ENCODE measurements at regions not wholly inside any gene's neighbourhood (a gene's known extent, or its start where the extent isn't known, plus 50 kb on each side); places are given as distances from the start of the nearest gene placed in this dataset.
"Not testable (repeated sequence)": the region's sequence is repeated elsewhere in the genome, so short reads cannot be mapped to it uniquely, and the experiment has no call there.

DNA sequence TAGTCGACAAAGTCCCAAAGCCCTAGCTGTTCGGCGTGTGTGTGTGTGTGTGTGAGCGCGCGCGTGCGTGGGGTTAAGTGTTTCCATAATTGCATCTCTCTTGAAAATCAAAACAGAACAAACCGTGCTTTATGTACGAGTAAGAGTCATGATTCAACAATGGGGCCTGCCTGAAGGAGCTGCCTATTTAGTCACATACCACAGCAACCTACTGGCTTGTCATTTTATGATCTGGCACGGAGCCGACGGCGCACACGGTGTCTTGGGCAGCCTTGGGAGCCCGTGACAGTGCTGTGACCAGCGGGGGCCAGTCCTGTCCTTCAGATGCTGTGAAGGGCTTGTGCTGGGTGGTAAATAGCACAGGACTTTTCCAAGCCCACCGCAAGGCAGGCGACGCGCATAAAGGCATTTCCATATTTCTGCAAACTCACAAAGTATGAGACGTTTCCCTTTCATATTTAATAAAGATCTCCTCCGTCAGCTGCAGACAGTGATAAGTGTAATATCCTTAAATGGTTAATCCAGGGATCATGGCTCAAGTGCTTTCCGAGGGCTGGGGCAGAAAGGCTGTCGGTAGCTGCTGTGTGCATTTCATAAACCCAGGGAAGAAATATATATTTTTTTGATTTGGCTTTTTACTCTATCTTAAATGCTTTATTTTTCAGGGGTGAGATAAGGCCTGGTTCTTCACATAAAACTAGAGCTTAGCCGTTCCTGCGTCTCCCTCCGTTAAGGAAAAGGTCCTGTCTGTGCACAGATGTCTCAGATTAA is 270.2 kb upstream of the IRX1 start:
- POLR2A ChIA-PET: no interaction called here
- DNase-seq: no peak
- 90% methylated on average over 18 of the region's 28 CpGs for WGBS (ENCODE audit: insufficient coverage)

DNA sequence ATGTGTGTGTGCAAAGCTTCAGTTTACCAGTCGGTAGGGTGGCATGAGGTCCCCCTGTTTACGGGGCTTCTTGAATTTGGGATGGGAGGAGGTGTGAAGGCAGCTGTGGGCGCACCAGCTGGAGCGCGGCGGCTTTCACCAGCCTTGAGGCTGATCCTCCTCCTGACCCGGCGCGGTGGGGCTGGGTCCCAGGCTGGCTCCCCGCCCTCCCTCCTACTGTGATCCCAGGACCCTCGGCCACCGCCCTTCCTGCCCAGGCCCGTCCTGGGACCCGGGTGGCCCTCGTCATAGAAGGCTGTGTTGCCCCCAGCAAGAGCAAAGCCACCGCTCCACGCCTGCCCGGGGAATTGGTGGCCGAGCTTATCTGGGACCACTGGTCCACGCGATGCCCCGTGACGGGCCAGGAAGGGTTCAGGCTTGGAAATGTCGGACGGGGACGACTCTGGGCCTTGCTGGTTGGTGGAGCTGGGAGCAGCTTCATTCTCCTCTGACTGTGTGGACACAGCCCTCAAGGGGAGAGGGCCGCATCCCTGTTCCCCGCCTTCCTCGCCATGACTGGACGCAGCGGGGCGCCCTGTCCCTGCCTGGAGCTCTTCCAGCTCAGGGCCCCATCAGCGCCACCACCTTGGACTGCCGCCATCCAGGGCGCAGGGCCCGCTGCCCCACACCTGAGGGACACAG is 271.1 kb upstream of the IRX1 start:
- ATAC-seq (ENCODE audit: low read depth) (no peak), DNase-seq (no peak)
- Histone ChIP-seq H3K9ac (ENCODE audit: low read length) (no peak overlapping the region), H3K36me3 (replicated peaks in 1 of 2; ENCODE audit: control extremely low read depth in 1 of 2, control insufficient read depth in 1 of 2, extremely low read depth in 1 of 2, insufficient read depth in 2 of 2, low read length in 1 of 2) (no peaks in the 10 kb centered on the region), H3K4me3 (ENCODE audit: control extremely low read depth in 1 of 5, extremely low read depth in 1 of 5, insufficient read depth in 1 of 5, low read depth in 2 of 5, low read length in 4 of 5) (no peak overlapping the region), H3K79me2 (ENCODE audit: control insufficient read depth, insufficient read depth, low read length) (no peaks in the 10 kb centered on the region), H3K27ac (ENCODE audit: low read length in 2 of 2) (no peak overlapping the region), H2AFZ (ENCODE audit: insufficient read depth, low read depth, low read length, poor library complexity, severe bottlenecking) (no peak overlapping the region), H3K4me1 (ENCODE audit: control insufficient read depth in 2 of 2, insufficient read depth in 2 of 2, low read length in 2 of 2) (no peaks in the 10 kb centered on the region), H3K9me3 (ENCODE audit: control extremely low read depth in 1 of 3, control insufficient read depth in 2 of 3, insufficient read depth in 1 of 3, low read length in 2 of 3) (peaks cover 0 to 42% (median 0%) of the 10 kb centered on the region in 3 donors), H3K4me2 (replicated peaks; ENCODE audit: low read depth, low read length, poor library complexity, severe bottlenecking) (no peak overlapping the region), H4K20me1 (ENCODE audit: control insufficient read depth, insufficient read depth, low read length, poor library complexity, severe bottlenecking) (no peaks in the 10 kb centered on the region), H3K27me3 (replicated peaks in 1 of 4; ENCODE audit: control extremely low read depth in 1 of 4, control insufficient read depth in 3 of 4, insufficient read depth in 4 of 4, low read length in 3 of 4) (no peaks in the 10 kb centered on the region)
- no peak overlapping the region for H3K4me3 Mint-ChIP-seq
- ChIA-PET POLR2A (no interaction called here), CTCF (no interaction called here)
- H3K4me1 Mint-ChIP-seq: no peaks in the 10 kb centered on the region
- TF ChIP-seq EZH2 (IDR thresholded peaks at IDR 0.05; ENCODE audit: borderline replicate concordance, insufficient read depth, low read depth, low read length, poor library complexity, severe bottlenecking): no peak
- TF ChIP-seq, protein P1, sequence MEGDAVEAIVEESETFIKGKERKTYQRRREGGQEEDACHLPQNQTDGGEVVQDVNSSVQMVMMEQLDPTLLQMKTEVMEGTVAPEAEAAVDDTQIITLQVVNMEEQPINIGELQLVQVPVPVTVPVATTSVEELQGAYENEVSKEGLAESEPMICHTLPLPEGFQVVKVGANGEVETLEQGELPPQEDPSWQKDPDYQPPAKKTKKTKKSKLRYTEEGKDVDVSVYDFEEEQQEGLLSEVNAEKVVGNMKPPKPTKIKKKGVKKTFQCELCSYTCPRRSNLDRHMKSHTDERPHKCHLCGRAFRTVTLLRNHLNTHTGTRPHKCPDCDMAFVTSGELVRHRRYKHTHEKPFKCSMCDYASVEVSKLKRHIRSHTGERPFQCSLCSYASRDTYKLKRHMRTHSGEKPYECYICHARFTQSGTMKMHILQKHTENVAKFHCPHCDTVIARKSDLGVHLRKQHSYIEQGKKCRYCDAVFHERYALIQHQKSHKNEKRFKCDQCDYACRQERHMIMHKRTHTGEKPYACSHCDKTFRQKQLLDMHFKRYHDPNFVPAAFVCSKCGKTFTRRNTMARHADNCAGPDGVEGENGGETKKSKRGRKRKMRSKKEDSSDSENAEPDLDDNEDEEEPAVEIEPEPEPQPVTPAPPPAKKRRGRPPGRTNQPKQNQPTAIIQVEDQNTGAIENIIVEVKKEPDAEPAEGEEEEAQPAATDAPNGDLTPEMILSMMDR (IDR thresholded peaks at IDR 0.05): no peak
- H3K9me3 Mint-ChIP-seq (ENCODE audit: insufficient read depth): peaks cover 2% of the 10 kb centered on the region
- H3K27me3 Mint-ChIP-seq: no peaks in the 10 kb centered on the region
- intact Hi-C loops (cut with micrococcal nuclease): no loop called here
- no peak overlapping the region for H3K27ac Mint-ChIP-seq
- 93% methylated on average over 32 of the region's 36 CpGs for WGBS (ENCODE audit: insufficient coverage)

More for the DNA sequence above, 270.2 kb upstream of the IRX1 start:
- no peak overlapping the region for H3K9ac ChIP-seq (ENCODE audit: low read length)
- H3K27ac Mint-ChIP-seq: no peak overlapping the region
- no peaks in the 10 kb centered on the region for H3K4me1 ChIP-seq (ENCODE audit: control insufficient read depth in 2 of 2, insufficient read depth in 2 of 2, low read length in 2 of 2)
- H3K9me3 ChIP-seq (ENCODE audit: control extremely low read depth in 1 of 3, control insufficient read depth in 2 of 3, insufficient read depth in 1 of 3, low read length in 2 of 3): peaks cover 0 to 46% (median 0%) of the 10 kb centered on the region in 3 donors
- H4K20me1 ChIP-seq (ENCODE audit: control insufficient read depth, insufficient read depth, low read length, poor library complexity, severe bottlenecking): no peaks in the 10 kb centered on the region
- H3K27me3 Mint-ChIP-seq: no peaks in the 10 kb centered on the region
- H3K4me1 Mint-ChIP-seq: no peaks in the 10 kb centered on the region
- TF ChIP-seq, protein P1 (IDR thresholded peaks at IDR 0.05): no peak
- no peak for TF ChIP-seq EZH2 (IDR thresholded peaks at IDR 0.05; ENCODE audit: borderline replicate concordance, insufficient read depth, low read depth, low read length, poor library complexity, severe bottlenecking)
- intact Hi-C loops (cut with micrococcal nuclease): no loop called here
- no peak for ATAC-seq (ENCODE audit: low read depth)
- H3K79me2 ChIP-seq (ENCODE audit: control insufficient read depth, insufficient read depth, low read length): no peaks in the 10 kb centered on the region
- no peaks in the 10 kb centered on the region for H3K27me3 ChIP-seq (replicated peaks in 1 of 4; ENCODE audit: control extremely low read depth in 1 of 4, control insufficient read depth in 3 of 4, insufficient read depth in 4 of 4, low read length in 3 of 4)
- CTCF ChIA-PET: no interaction called here
- H3K4me3 Mint-ChIP-seq: no peak overlapping the region
- peaks cover 2% of the 10 kb centered on the region for H3K9me3 Mint-ChIP-seq (ENCODE audit: insufficient read depth)
- no peak overlapping the region for H3K4me3 ChIP-seq (ENCODE audit: control extremely low read depth in 1 of 5, extremely low read depth in 1 of 5, insufficient read depth in 1 of 5, low read depth in 2 of 5, low read length in 4 of 5)
- H3K4me2 ChIP-seq (replicated peaks; ENCODE audit: low read depth, low read length, poor library complexity, severe bottlenecking): no peak overlapping the region
- H3K27ac ChIP-seq (ENCODE audit: low read length in 2 of 2): no peak overlapping the region
- no peaks in the 10 kb centered on the region for H3K36me3 ChIP-seq (replicated peaks in 1 of 2; ENCODE audit: control extremely low read depth in 1 of 2, control insufficient read depth in 1 of 2, extremely low read depth in 1 of 2, insufficient read depth in 2 of 2, low read length in 1 of 2)
- no peak overlapping the region for H2AFZ ChIP-seq (ENCODE audit: insufficient read depth, low read depth, low read length, poor library complexity, severe bottlenecking)

DNA sequence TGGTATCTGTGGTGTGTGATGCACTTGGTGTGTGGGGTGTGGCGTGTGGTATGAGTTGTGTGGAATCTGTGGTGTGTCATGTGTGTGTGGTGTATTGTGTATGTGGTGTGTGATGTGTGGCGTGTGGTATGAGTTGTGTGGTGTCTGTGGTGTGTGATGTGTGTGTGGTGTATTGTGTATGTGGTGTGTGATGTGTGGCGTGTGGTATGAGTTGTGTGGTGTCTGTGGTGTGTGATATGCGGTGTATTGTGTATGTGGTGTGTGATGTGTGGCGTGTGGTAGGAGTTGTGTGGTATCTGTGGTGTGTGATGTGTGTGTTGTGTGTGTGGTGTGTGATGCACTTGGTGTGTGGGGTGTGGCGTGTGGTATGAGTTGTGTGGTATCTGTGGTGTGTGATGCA is 271.7 kb upstream of the IRX1 start:
- H3K27ac ChIP-seq (ENCODE audit: low read length in 2 of 2); H3K4me1 Mint-ChIP-seq; DNase-seq; H2AFZ ChIP-seq (ENCODE audit: insufficient read depth, low read depth, low read length, poor library complexity, severe bottlenecking); POLR2A ChIA-PET; H3K4me3 Mint-ChIP-seq; H3K27me3 ChIP-seq (replicated peaks in 1 of 4; ENCODE audit: control extremely low read depth in 1 of 4, control insufficient read depth in 3 of 4, insufficient read depth in 4 of 4, low read length in 3 of 4); ATAC-seq (ENCODE audit: low read depth); CTCF ChIA-PET; H3K27me3 Mint-ChIP-seq; H3K4me3 ChIP-seq (ENCODE audit: control extremely low read depth in 1 of 5, extremely low read depth in 1 of 5, insufficient read depth in 1 of 5, low read depth in 2 of 5, low read length in 4 of 5); intact Hi-C loops (cut with micrococcal nuclease); H4K20me1 ChIP-seq (ENCODE audit: control insufficient read depth, insufficient read depth, low read length, poor library complexity, severe bottlenecking); H3K4me2 ChIP-seq (replicated peaks; ENCODE audit: low read depth, low read length, poor library complexity, severe bottlenecking); H3K36me3 ChIP-seq (replicated peaks in 1 of 2; ENCODE audit: control extremely low read depth in 1 of 2, control insufficient read depth in 1 of 2, extremely low read depth in 1 of 2, insufficient read depth in 2 of 2, low read length in 1 of 2); H3K79me2 ChIP-seq (ENCODE audit: control insufficient read depth, insufficient read depth, low read length); H3K27ac Mint-ChIP-seq; H3K4me1 ChIP-seq (ENCODE audit: control insufficient read depth in 2 of 2, insufficient read depth in 2 of 2, low read length in 2 of 2); H3K9ac ChIP-seq (ENCODE audit: low read length); H3K9me3 Mint-ChIP-seq (ENCODE audit: insufficient read depth): not testable (repeated sequence)
- peaks cover 0 to 39% (median 0%) of the 10 kb centered on the region in 3 donors for H3K9me3 ChIP-seq (ENCODE audit: control extremely low read depth in 1 of 3, control insufficient read depth in 2 of 3, insufficient read depth in 1 of 3, low read length in 2 of 3)
- WGBS (ENCODE audit: insufficient coverage): 97% methylated on average over 6 of the region's 6 CpGs
